Activated CD4-positive, CD25-positive, alpha-beta regulatory T cell treated with anti-CD3 and anti-CD28 coated beads, Interleukin-2, amount 50 U/mL, for 72 hours (primary cell): ENCODE measurements at regions not wholly inside any gene's neighbourhood (a gene's known extent, or its start where the extent isn't known, plus 50 kb on each side); places are given as distances from the start of the nearest gene placed in this dataset.
A peak's percentile ranks its signal among the peaks of the same experiment; 100 is the strongest.
"Not testable (repeated sequence)": the region's sequence is repeated elsewhere in the genome, so short reads cannot be mapped to it uniquely, and the experiment has no call there.

ENCODE experiments used
- DNase-seq: peaks from one replicate; pipeline ENCODE4 v3.0.0; 2021

GRCh38 chr20:1845163-1845523 is 50.1 kb upstream of the SIRPA start:
- DNase-seq, result no peak

GRCh38 chr20:1844325-1845162 is 50.7 kb upstream of the SIRPA start:
- DNase-seq, result peak; percentile 33

- no peak for DNase-seq
Measured at GRCh38 chr20:1842281-1842680, 52.9 kb upstream of the SIRPA start.

- no peak for DNase-seq
Measured at GRCh38 chr20:1841554-1842140, 53.6 kb upstream of the SIRPA start.

GRCh38 chr20:1840817-1841553 is 54.2 kb upstream of the SIRPA start:
- DNase-seq, result no peak

GRCh38 chr20:1839376-1840317 is 55.6 kb upstream of the SIRPA start:
- not testable (repeated sequence) for DNase-seq

GRCh38 chr20:1838556-1839279 is 56.5 kb upstream of the SIRPA start:
- DNase-seq, result no peak

GRCh38 chr20:1835186-1836035 is 59.8 kb upstream of the SIRPA start:
- DNase-seq, result no peak

GRCh38 chr20:1833728-1834726 is 61.2 kb upstream of the SIRPA start:
- DNase-seq, result no peak

GRCh38 chr20:1833216-1833615 is 62.0 kb upstream of the SIRPA start:
- DNase-seq, result no peak

GRCh38 chr20:1832634-1833033 is 62.6 kb upstream of the SIRPA start:
- DNase-seq, result no peak

GRCh38 chr20:1831606-1832005 is 63.6 kb upstream of the SIRPA start:
- no peak for DNase-seq

GRCh38 chr20:1831096-1831495 is 64.1 kb upstream of the SIRPA start:
- no peak for DNase-seq

- no peak for DNase-seq
Measured at GRCh38 chr20:1830240-1830639, 65.0 kb upstream of the SIRPA start.

GRCh38 chr20:1829531-1829930 is 65.7 kb upstream of the SIRPA start:
- no peak for DNase-seq

- DNase-seq, result no peak
Measured at GRCh38 chr20:1828786-1829131, 66.4 kb upstream of the SIRPA start.

GRCh38 chr20:1827974-1828785 is 67.0 kb upstream of the SIRPA start:
- DNase-seq, result no peak

GRCh38 chr20:1827510-1827973 is 67.7 kb upstream of the SIRPA start:
- no peak for DNase-seq

- no peak for DNase-seq
Measured at GRCh38 chr20:1825938-1826445, 69.2 kb upstream of the SIRPA start.
